ENCODE measurements at regions not wholly inside any gene's neighbourhood (a gene's known extent, or its start where the extent isn't known, plus 50 kb on each side); places are given as distances from the start of the nearest gene placed in this dataset.
A peak's percentile ranks its signal among the peaks of the same experiment; 100 is the strongest.

GRCh38 chr7:41024126-41024525 lies 678.8 kb downstream of the INHBA start:
- no peak for DNase-seq

- no peak for DNase-seq
Measured at GRCh38 chr7:41020056-41020455, 682.8 kb downstream of the INHBA start.

DNA sequence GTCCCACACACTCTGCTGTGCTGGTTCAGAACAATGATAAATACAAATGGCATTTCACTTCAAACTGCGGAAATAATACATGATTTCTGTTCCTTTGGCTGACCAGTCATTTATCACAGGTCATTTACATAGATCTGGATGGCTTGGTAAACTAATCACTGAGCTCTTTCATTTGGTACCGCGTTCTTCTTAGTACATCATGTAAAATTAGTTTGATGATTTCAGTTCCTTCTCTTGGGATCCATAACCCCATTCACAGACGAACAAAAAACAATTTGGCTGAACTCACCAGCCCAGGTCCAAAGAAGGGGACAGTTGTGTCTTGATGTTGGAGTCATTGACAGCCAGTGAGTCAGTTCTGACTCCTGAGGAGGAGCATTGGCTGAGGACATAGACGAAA lies 689.8 kb downstream of the INHBA start:
- DNase-seq = no peak

DNA sequence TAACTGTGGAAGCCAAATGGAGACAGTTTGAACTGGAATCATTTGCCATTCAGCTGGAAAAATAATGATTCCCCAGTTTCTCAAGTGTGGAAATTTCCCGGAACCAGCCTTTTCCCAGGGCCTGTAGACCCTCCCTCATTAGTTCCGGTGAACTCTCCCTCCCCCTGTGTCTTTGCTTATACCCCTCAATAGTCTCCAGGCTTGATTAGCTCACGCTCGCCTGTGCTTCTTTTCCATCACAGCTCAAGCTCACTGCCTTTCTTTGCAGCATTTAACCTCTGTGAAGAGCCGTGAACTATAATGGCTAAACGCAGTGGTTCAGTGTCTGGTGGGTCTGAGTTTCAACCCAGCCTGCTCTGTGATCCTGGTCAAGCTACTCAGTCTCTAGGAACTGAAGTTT lies 690.8 kb downstream of the INHBA start:
- no peak for DNase-seq

DNA sequence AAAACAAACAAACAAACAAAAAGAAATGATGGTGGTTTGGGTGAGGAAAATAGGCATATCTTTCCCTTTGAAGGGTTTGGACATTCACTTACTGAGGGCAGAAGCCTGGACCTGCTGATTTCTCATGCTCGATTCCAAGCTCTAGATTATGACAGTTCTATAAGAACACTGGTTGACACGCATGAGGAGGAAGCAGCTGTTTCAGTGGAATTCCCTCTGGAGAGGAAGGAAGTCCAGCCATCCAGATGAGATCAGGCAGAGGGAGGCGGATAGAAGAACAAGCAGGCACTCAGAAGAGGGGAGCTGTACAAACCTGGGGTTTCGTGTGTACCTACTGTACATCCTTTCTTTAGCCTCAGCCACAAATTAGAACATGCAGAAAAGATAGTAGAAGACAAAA lies 691.9 kb downstream of the INHBA start:
- no peak for DNase-seq

- DNase-seq = no peak
Measured at GRCh38 chr7:41010418-41010817, 692.5 kb downstream of the INHBA start.

- DNase-seq = no peak
Measured at GRCh38 chr7:41007811-41008210, 695.1 kb downstream of the INHBA start.

GRCh38 chr7:41007351-41007751 lies 695.5 kb downstream of the INHBA start:
- no peak for DNase-seq

DNA sequence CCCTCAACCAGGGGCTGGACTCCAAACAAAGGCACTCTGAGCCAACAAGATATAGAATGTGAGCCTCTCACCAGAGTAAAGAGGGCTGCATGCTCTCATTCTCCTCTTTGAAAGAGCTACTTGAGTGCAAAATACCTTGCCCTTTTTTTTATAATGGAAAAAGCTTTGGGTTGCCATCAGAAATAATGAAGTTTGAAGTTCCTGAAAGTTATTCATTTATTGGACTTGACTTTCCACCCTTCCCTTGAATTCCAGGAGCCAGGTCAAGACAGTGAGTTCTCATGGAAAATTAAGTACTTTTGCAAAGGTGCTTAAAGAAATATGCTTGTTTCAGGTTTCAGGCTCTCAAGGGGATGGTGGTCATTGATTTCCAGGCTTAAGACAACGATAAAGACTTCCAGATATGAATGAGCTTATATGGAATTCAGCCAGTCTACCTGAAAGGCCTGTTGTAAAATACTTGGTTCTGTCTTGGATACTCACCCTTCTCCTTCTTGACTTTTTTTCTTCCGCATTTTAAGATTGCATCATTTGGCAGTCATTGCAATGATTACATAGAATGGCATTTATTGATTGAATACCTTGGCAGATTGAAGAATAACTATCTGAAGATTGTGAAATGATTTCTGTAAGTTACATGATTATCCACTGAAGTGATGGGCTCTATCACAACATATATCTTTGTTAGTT lies 696.4 kb downstream of the INHBA start:
- DNase-seq = no peak

GRCh38 chr7:41005374-41005901 lies 697.5 kb downstream of the INHBA start:
- DNase-seq = no peak

GRCh38 chr7:41003977-41004376 lies 698.9 kb downstream of the INHBA start:
- no peak for DNase-seq

DNA sequence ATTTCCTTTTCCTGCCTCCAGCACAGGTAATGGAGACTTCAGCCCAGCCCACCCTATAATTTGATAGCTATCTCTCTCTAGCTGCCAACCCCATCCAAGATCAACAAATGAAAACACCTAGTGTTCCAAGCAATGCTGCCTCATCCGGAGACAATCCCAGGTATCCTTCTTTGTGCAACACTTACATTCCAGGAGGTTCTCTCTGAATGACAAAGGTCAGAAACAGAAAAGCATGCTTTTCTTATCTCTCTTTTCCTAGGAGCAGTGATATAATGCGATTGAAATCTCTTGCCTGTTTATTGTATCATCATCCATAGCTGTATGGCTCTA lies 699.3 kb downstream of the INHBA start:
- no peak for DNase-seq

DNA sequence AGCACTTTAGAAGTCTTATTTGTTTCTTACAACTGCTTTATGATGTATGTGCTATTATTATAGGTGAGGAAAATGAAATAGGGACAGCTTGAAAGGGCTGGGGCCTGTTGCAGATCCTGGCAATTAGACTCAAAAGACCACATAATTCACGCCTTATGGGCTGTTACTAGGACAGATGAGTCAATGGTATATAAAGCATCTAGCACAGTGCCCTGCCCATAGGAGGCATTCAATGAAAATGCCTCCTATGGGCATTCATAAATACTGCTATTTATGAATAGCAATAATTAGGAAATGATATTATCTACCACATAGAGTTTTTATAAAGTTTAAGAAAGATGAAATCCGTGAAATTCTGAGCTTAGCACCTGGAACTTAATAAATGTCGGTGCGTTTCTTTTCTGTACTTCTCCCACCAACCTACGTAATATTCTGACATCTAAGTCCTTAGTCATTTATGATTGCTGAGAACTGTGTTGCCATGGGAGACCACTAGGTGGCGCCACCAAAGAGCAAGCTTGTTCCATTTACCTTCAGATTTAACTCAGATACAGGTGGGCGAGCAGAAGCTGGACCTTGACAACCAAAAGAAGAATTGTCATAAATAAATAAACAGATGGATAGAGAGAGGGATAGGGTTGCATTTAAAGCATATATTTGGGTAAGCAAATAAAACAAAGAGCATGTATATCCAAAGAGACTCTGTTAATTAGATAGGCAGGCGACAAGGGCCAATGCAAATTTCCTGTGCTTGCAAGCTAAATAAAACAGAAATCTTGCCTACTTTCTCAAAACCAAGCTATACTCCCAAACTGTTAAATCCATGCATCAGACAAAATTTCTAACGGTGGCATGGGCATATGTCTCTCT lies 699.9 kb downstream of the INHBA start:
- peak; percentile 7 for DNase-seq

DNA sequence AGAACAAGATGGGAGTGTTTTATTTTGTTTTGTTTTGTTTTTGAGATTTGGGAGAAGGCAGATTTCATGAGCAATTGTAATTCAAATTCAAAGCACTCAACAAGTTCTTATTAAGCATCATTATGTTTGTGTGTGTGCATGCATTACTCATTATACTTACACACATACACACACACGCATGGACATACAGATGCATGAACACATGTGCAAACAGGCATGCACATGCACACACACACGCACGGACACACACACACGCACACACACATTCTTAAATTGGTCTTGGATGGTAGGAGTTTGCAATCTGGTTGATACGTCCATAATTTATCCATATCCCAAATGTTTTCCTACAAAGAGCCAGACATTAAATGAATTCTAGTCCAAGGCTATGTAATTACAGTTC lies 702.8 kb downstream of the INHBA start:
- no peak for DNase-seq

DNA sequence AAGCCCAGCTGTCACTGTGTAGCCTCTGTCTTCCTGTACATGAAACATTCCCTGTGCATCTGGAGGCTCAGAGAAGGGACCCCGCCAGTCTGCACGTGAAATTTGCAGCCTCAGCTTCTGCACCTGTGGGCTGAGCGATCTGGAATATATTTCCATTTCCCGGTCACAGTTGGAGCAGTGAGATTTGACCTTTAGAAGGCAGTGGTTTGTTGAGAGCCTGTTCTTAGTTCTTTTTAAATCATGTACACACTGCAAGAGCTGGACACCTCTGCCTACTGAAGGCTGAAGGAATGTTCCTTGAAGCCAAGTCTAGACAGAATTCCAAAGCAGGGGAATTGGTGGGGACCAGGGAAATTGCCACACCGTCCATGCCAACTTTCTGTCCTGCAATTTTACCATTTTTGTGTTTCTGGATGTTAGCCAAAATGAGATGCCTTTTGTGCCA lies 706.6 kb downstream of the INHBA start:
- no peak for DNase-seq

DNA sequence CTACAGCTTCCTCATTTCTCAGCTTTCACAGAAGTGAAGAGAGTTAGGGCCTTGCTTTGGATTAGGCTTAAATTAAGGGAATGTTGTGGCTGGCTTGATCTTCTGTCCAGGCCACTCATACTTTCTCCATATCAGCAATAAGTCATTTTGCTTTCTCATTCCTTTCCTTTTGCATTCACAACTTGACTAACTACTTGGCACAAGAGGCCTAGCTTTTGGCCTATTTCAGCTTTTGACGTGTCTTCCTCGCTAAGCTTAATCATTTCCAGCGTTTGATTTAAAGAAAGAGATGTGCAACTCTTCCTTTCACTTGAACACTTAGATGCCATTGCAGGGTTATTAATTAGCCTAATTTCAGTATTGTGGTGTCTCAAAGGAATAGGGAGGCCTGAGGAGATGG lies 712.0 kb downstream of the INHBA start:
- DNase-seq = no peak

GRCh38 chr7:40987571-40987970 lies 715.3 kb downstream of the INHBA start:
- DNase-seq = no peak

- no peak for DNase-seq
Measured at GRCh38 chr7:40986351-40986873, 716.5 kb downstream of the INHBA start.

GRCh38 chr7:40983111-40983510 lies 719.8 kb downstream of the INHBA start:
- no peak for DNase-seq

DNA sequence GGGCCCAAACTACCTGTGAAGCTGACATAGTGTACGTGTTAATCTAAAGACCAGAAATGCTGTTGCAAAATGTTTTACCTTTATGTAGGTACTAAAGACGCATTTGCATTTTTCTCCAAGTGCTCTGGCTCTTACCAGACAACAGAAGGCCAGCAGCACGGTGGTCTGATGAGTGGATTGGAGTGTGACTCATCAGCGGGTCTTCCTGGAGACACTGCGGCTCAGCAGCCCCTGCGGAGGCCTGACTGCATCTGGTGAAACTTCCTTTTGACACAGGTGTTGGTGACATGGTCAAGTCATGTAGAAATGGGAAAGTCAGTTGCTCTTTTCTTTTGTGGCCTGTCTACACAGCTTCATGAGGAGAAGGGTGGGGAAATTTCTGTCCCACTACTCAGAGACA lies 723.6 kb downstream of the INHBA start:
- DNase-seq = no peak

DNA sequence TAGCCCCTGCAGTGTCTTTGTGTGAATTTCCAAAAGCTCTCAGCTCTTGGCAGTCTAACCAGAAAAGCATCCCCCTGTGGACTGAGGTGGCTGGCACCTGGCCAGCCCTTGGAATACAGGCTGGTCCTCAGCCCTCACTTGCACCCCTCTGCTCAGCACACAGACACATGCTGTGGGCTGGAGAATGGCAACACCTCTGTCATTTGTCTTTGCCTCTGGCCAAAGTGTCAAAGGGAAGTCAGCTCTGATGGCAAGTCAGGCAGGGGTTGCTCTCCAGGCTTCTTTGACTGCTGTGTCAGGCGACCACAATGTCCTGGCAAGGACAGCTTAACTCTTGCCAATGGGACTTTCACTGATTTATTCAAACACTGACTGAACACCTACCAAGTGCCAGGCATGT lies 724.8 kb downstream of the INHBA start:
- no peak for DNase-seq

- DNase-seq = no peak
Measured at GRCh38 chr7:40977533-40977932, 725.4 kb downstream of the INHBA start.

DNA sequence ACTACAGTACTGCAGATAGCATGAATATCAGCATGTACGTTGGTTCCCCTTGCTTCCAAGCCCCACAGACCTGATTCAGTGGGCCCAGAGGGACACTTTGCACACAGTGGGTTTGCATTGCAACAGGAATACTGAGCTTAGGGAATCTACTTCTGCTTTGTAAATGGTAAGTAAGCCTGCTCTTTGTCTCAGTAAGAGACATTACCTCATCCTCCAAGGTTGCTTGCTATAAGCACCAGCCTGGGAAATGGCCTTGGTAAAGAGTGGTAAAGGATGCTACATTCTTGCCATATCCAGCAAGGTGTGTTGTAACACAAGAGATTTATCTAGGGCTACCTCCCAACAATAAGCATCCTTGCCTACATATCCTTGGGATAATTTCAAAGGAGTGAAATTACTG lies 730.5 kb downstream of the INHBA start:
- no peak for DNase-seq

GRCh38 chr7:40969641-40970040 lies 733.2 kb downstream of the INHBA start:
- no peak for DNase-seq

Measured in COR-L47 (cell line).